H1 (cell line): ENCODE measurements at regions not wholly inside any gene's neighbourhood (a gene's known extent, or its start where the extent isn't known, plus 50 kb on each side); places are given as distances from the start of the nearest gene placed in this dataset.

Source experiments
- CTCF ChIA-PET: fragments of 300-600 bp; sonication (Branson Sonifier 250); formaldehyde crosslinking; loops from one replicate; lab custom pipeline; 2021; ENCODE audit not compliant: partially characterized antibody; lab: Charles Lee
- POLR2A ChIA-PET: fragments of 300-600 bp; sonication (Branson Sonifier 250); formaldehyde crosslinking; loops from one replicate; lab custom pipeline; 2021; ENCODE audit warnings: inconsistent platforms; ENCODE audit not compliant: partially characterized antibody; lab: Charles Lee
- DNase-seq, 2 experiments: peaks; one replicate each; pipeline versions ENCODE4 v3.0.0 to v3.0.0-alpha.2; 2010 to 2022; ENCODE audit warnings: low spot score in 2 of 2, low read depth in 1 of 2, mixed read lengths in 1 of 2
- FAIRE-seq: peaks from 2 replicates; lab custom pipeline; 2011; peaks lifted over from hg19 to GRCh38; lab: Jason Lieb, UNC
- H2AFZ ChIP-seq: 2 replicates; pipeline ENCODE4 v1.8.1; 2012; ENCODE audit warnings: low read length, inconsistent platforms
- H2AK5ac ChIP-seq: 2 replicates; pipeline ENCODE4 v1.6.1; 2013; ENCODE audit warnings: low read depth, low read length
- H2BK120ac ChIP-seq: replicated peaks from 2 replicates; pipeline ENCODE3; 2013; ENCODE audit warnings: low read depth, low read length, inconsistent platforms
- H2BK12ac ChIP-seq: 2 replicates; pipeline ENCODE4 v1.6.1; 2013; ENCODE audit warnings: low read depth, low read length
- H2BK15ac ChIP-seq: 2 replicates; pipeline ENCODE4 v1.6.1; 2013; ENCODE audit warnings: low read length
- H2BK20ac ChIP-seq: 2 replicates; pipeline ENCODE4 v1.6.1; 2013; ENCODE audit warnings: low read length
- H2BK5ac ChIP-seq: 2 replicates; pipeline ENCODE4 v1.6.1; 2013; ENCODE audit warnings: low read depth, low read length
- H3K14ac ChIP-seq: 2 replicates; pipeline ENCODE4 v1.6.1; 2013; ENCODE audit warnings: inconsistent platforms; ENCODE audit not compliant: insufficient read length
- H3K18ac ChIP-seq: 2 replicates; pipeline ENCODE4 v1.6.1; 2013; ENCODE audit warnings: low read length; ENCODE audit errors: extremely low read depth
- H3K23ac ChIP-seq: 2 replicates; pipeline ENCODE4 v1.6.1; 2013; ENCODE audit warnings: inconsistent platforms; ENCODE audit not compliant: insufficient read length
- H3K23me2 ChIP-seq: 2 replicates; pipeline ENCODE4 v1.6.1; 2013; ENCODE audit warnings: low read depth, low read length
- H3K27ac ChIP-seq: 2 replicates; pipeline ENCODE4 v1.6.1; 2011; ENCODE audit warnings: low read depth, low read length, inconsistent platforms
- H3K27me3 ChIP-seq, 4 experiments: replicated peaks in 1 of 4; 1 replicate in 1 of 4; 2 replicates in 3 of 4; pipeline versions ENCODE4 v1.6.1 to v1.8.1; 2011 to 2013; ENCODE audit warnings: low read length in 3 of 4, mild to moderate bottlenecking in 3 of 4, inconsistent platforms in 2 of 4, mixed read lengths in 2 of 4, moderate library complexity in 1 of 4; ENCODE audit not compliant: control insufficient read depth in 3 of 4, insufficient read depth in 3 of 4; ENCODE audit errors: extremely low read depth in 1 of 4
- H3K36me3 ChIP-seq, 4 experiments: 2 replicates each; pipeline versions ENCODE4 v1.6.1 to v1.8.1; 2011 to 2013; ENCODE audit warnings: mild to moderate bottlenecking in 4 of 4, low read length in 3 of 4, moderate library complexity in 2 of 4, control low read depth in 1 of 4, inconsistent platforms in 1 of 4; ENCODE audit not compliant: insufficient read depth in 4 of 4, control insufficient read depth in 2 of 4
- H3K4ac ChIP-seq: replicated peaks from 2 replicates; pipeline ENCODE3; 2013; ENCODE audit warnings: low read length, low read depth, mixed read lengths, inconsistent platforms; ENCODE audit not compliant: insufficient read length
- H3K4me1 ChIP-seq, 4 experiments: replicated peaks in 1 of 4; 1 replicate in 1 of 4; 2 replicates in 3 of 4; pipeline versions ENCODE4 v1.6.1 to v1.8.1; 2011 to 2013; ENCODE audit warnings: low read length in 3 of 4, inconsistent platforms in 2 of 4, mixed read lengths in 1 of 4; ENCODE audit not compliant: insufficient read depth in 4 of 4, control insufficient read depth in 3 of 4
- H3K4me2 ChIP-seq, 2 experiments: 2 replicates each; pipeline versions ENCODE4 v1.6.1 to v1.8.1; 2011 to 2013; ENCODE audit warnings: low read depth in 2 of 2, low read length in 2 of 2, control low read depth in 1 of 2, inconsistent platforms in 1 of 2, mild to moderate bottlenecking in 1 of 2; ENCODE audit not compliant: insufficient read depth in 1 of 2
- H3K4me3 ChIP-seq, 4 experiments: fragments of 200-600, 300-600 bp in 1 of 4; sonication (generic), shearing (Covaris generic), sonication (Bioruptor Twin) in 1 of 4; 2 replicates each; pipeline versions ENCODE4 v1.5.1 to v1.8.1; 2011 to 2016; ENCODE audit warnings: low read length in 4 of 4, low read depth in 3 of 4, control low read depth in 2 of 4, inconsistent platforms in 2 of 4, mild to moderate bottlenecking in 2 of 4, mixed read lengths in 1 of 4, moderate library complexity in 1 of 4; ENCODE audit not compliant: insufficient read depth in 2 of 4; ENCODE audit errors: extremely low read depth in 1 of 4
- H3K56ac ChIP-seq: replicated peaks from 2 replicates; pipeline ENCODE3; 2013; ENCODE audit warnings: low read depth, mild to moderate bottlenecking, mixed read lengths, low read length, inconsistent platforms; ENCODE audit not compliant: insufficient read length
- H3K79me1 ChIP-seq: 2 replicates; pipeline ENCODE4 v1.6.1; 2013; ENCODE audit warnings: low read depth, low read length, control low read depth
- H3K79me2 ChIP-seq, 2 experiments: 2 replicates each; pipeline versions ENCODE4 v1.6.1 to v1.8.1; 2012 to 2013; ENCODE audit warnings: low read length in 2 of 2, mild to moderate bottlenecking in 2 of 2, inconsistent platforms in 1 of 2; ENCODE audit not compliant: insufficient read depth in 2 of 2, control insufficient read depth in 1 of 2
- H3K9ac ChIP-seq, 4 experiments: replicated peaks in 1 of 4; 1 replicate in 1 of 4; 2 replicates in 3 of 4; pipeline versions ENCODE4 v1.6.1 to v1.8.1; 2011 to 2013; ENCODE audit warnings: low read depth in 3 of 4, low read length in 3 of 4, control low read depth in 2 of 4, mild to moderate bottlenecking in 2 of 4, moderate library complexity in 2 of 4, inconsistent platforms in 1 of 4; ENCODE audit errors: extremely low read depth in 1 of 4
- H3K9me3 ChIP-seq, 2 experiments: 2 replicates each; pipeline versions ENCODE4 v1.6.1 to v1.8.1; 2012 to 2013; ENCODE audit warnings: mild to moderate bottlenecking in 2 of 2, moderate library complexity in 2 of 2, control low read depth in 1 of 2, inconsistent platforms in 1 of 2, low read depth in 1 of 2, low read length in 1 of 2, mixed read lengths in 1 of 2; ENCODE audit not compliant: insufficient read depth in 2 of 2
- H4K20me1 ChIP-seq, 2 experiments: replicated peaks in 1 of 2; 2 replicates each; pipeline versions ENCODE3 to v1.8.1; 2011 to 2013; ENCODE audit warnings: inconsistent platforms in 2 of 2, low read length in 2 of 2, mild to moderate bottlenecking in 1 of 2; ENCODE audit not compliant: insufficient read depth in 2 of 2, control insufficient read depth in 1 of 2
- H4K5ac ChIP-seq: 2 replicates; pipeline ENCODE4 v1.6.1; 2013; ENCODE audit warnings: low read length, low read depth, mixed read lengths, inconsistent platforms; ENCODE audit not compliant: insufficient read length
- H4K8ac ChIP-seq: 2 replicates; pipeline ENCODE4 v1.8.0; 2013; ENCODE audit warnings: mild to moderate bottlenecking, moderate library complexity, low read length, inconsistent platforms; ENCODE audit not compliant: insufficient read depth; ENCODE audit errors: extremely low read depth
- H4K91ac ChIP-seq: replicated peaks from 2 replicates; pipeline ENCODE3; 2013; ENCODE audit warnings: low read length, mixed read lengths, inconsistent platforms; ENCODE audit not compliant: insufficient read length
- BACH1 ChIP-seq: IDR thresholded peaks from 2 replicates; pipeline ENCODE4 v1.6.1; 2012; ENCODE audit warnings: low read length, improper control_type of control experiment
- BCL11A ChIP-seq, 2 experiments: IDR thresholded peaks; one replicate each; pipeline ENCODE4 v1.6.1; 2011; ENCODE audit warnings: low read depth in 2 of 2, low read length in 2 of 2, mild to moderate bottlenecking in 2 of 2
- CBX8 ChIP-seq: fragments of 300-800, 300-1000 bp; sonication (generic); IDR thresholded peaks from 2 replicates; pipeline ENCODE4 v1.7.1; 2016; ENCODE audit warnings: low read depth, low read length, borderline replicate concordance
- HDAC6 ChIP-seq: IDR thresholded peaks from one replicate; pipeline ENCODE4 v1.7.1; 2012; ENCODE audit warnings: low read depth, mild to moderate bottlenecking, inconsistent platforms, low read length, moderate library complexity
- JUND ChIP-seq: IDR thresholded peaks from 2 replicates; pipeline ENCODE4 v1.6.1; 2011; ENCODE audit warnings: mild to moderate bottlenecking, improper control_type of control experiment, low read length
- PHF8 ChIP-seq: fragments of 200-600 bp; sonication (generic); conservative IDR thresholded peaks from 2 replicates; pipeline ENCODE4 v1.7.1; 2012; ENCODE audit warnings: low read depth, mild to moderate bottlenecking, inconsistent platforms, low read length, moderate library complexity
- POLR2AphosphoS5 ChIP-seq: IDR thresholded peaks from 2 replicates; pipeline ENCODE4 v1.6.1; 2011; ENCODE audit warnings: low read depth, low read length
- POU5F1 ChIP-seq: IDR thresholded peaks from 2 replicates; pipeline ENCODE4 v1.6.1; 2011; ENCODE audit warnings: low read depth, mild to moderate bottlenecking, low read length, moderate library complexity
- SIN3A ChIP-seq, 2 experiments: IDR thresholded peaks in 1 of 2; conservative IDR thresholded peaks in 1 of 2; 2 replicates each; pipeline ENCODE4 v1.6.1; 2011 to 2012; ENCODE audit warnings: low read length in 2 of 2, improper control_type of control experiment in 1 of 2, low read depth in 1 of 2, mild to moderate bottlenecking in 1 of 2
- SIX5 ChIP-seq: IDR thresholded peaks from 2 replicates; pipeline ENCODE4 v1.6.1; 2011; ENCODE audit warnings: mild to moderate bottlenecking, low read depth, low read length
- ZNF274 ChIP-seq: IDR thresholded peaks from 2 replicates; pipeline ENCODE4 v1.7.0; 2012; ENCODE audit warnings: low read length, borderline replicate concordance; ENCODE audit errors: extremely low read depth
- WGBS, 2 experiments: shearing (Covaris generic) in 1 of 2; methylation state at CpG; one replicate each; pipeline versions ENCODE4 v1.1.6 to v1.1.7; 2013 to 2015; ENCODE audit warnings: low lambda C conversion rate in 2 of 2, mixed read lengths in 2 of 2, inconsistent platforms in 1 of 2, low coverage in 1 of 2, missing lambda C conversion rate in 1 of 2; ENCODE audit not compliant: insufficient replicate concordance in 2 of 2, insufficient coverage in 1 of 2, insufficient read length in 1 of 2; ENCODE audit errors: extremely low coverage in 1 of 2, missing lambda C conversion rate in 1 of 2; 5-methylcytosine and 5-hydroxymethylcytosine counted together

GRCh38 chr9:105089874-105090273, 154.6 kb upstream of the SLC44A1 start:
- H2BK5ac ChIP-seq: no peak overlapping the region

More at GRCh38 chr9:105089874-105090273, 154.6 kb upstream of the SLC44A1 start:
- H4K5ac ChIP-seq: no peak overlapping the region
- no peak overlapping the region for H4K91ac ChIP-seq
- H2BK20ac ChIP-seq: no peak overlapping the region
- no peak overlapping the region for H2BK120ac ChIP-seq
- H4K8ac ChIP-seq: no peak overlapping the region
- H2BK12ac ChIP-seq: no peak overlapping the region
- H3K79me1 ChIP-seq: no peaks in the 10 kb centered on the region
- no peak overlapping the region for H3K4me3 ChIP-seq
- peaks cover 0 to 4% (median 0%) of the 10 kb centered on the region in 4 experiments; a peak in 1 of 7 replicates for H3K4me1 ChIP-seq
- H3K4ac ChIP-seq: no peak overlapping the region
- no peak overlapping the region for H2BK15ac ChIP-seq
- no peak overlapping the region for H3K14ac ChIP-seq
- POLR2A ChIA-PET: no interaction called here
- 83% methylated on average over 5 of the region's 5 CpGs; no CpG with 5 or more reads in 1 of the 2 experiments for WGBS, 2 experiments
- no peak overlapping the region for H3K56ac ChIP-seq
- H3K23ac ChIP-seq: no peak overlapping the region
- H3K18ac ChIP-seq: no peak overlapping the region
- no peak for TF ChIP-seq JUND
- no peak for TF ChIP-seq CBX8
- TF ChIP-seq POU5F1: no peak
- TF ChIP-seq ZNF274: no peak
- TF ChIP-seq SIN3A (conservative IDR thresholded peaks at IDR 0.05 in 1 of 2, IDR thresholded peaks at IDR 0.05 in 1 of 2; ENCODE audit: low read depth in 1 of 2, low read length in 2 of 2): no peak
- TF ChIP-seq BCL11A (IDR thresholded peaks at IDR 0.05; ENCODE audit: low read depth in 2 of 2, low read length in 2 of 2): no peak
- TF ChIP-seq POLR2AphosphoS5: no peak
- TF ChIP-seq HDAC6: no peak
- TF ChIP-seq PHF8: no peak
- no peak for TF ChIP-seq BACH1
- TF ChIP-seq SIX5: no peak
- no peaks in the 10 kb centered on the region for H3K79me2 ChIP-seq
- no peaks in the 10 kb centered on the region for H3K23me2 ChIP-seq
- H2AK5ac ChIP-seq: no peak overlapping the region
- no peaks in the 10 kb centered on the region for H3K9me3 ChIP-seq
- no peaks in the 10 kb centered on the region for H3K27me3 ChIP-seq
- no peaks in the 10 kb centered on the region for H4K20me1 ChIP-seq
- H3K36me3 ChIP-seq: no peaks in the 10 kb centered on the region
- no peak overlapping the region for H3K9ac ChIP-seq
- CTCF ChIA-PET: interaction anchor here (1.0 to 2.2 kb wide), 5 partner anchors 11 to 326 kb away, joined by 3 to 11 read pairs (median 3); no protein-coding TSS in a partner anchor
- no peak for DNase-seq
- FAIRE-seq: no peak
- no peak overlapping the region for H3K4me2 ChIP-seq
- H2AFZ ChIP-seq: no peak overlapping the region
- H3K27ac ChIP-seq: no peak overlapping the region
